ENCODE measurements at regions not wholly inside any gene's neighbourhood (a gene's known extent, or its start where the extent isn't known, plus 50 kb on each side); places are given as distances from the start of the nearest gene placed in this dataset.

DNA sequence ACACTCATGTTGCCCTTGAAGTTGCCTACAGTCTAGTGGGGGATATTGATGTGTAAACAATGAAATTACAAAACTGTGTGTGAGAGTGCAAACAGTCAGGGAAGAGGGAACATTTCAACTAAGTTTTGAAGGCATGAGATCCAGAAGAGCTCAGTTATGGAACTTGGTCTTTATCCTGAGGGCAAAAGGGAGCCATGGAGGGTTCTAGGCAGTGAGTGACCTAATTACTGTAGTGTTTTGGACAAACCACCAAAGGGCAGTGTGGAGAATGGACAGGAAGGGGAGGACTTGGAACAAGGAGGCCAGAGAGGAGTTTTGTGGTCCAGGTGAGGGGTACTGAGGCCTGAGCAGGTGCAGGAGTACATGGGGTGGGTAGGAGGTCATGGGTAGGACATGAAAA, 143.7 kb upstream of the SMIM23 start:
- TF ChIP-seq MAX (IDR thresholded peaks at IDR 0.05), result no peak
- no peak for TF ChIP-seq NFIC (IDR thresholded peaks at IDR 0.05)
- TF ChIP-seq EP300 (IDR thresholded peaks at IDR 0.05; ENCODE audit: borderline replicate concordance), result no peak

DNA sequence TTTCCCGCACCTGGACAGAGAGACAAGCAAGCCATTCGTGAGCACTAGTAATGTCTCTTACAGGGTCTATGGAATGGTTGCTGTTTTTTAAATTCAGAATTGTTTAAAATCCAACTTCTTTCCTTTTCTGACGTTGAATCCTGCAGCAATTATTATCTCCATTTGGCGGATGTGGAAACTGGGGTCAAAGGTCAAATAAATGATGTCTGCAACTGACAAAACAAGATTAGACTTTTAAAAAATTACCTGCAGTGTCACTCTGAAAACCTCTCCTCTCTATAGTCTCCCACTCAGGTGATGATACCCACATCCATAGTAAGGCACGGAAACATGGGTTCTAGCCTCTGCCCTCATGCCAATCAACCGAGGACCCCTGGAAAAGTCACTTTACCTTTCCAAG, 142.7 kb upstream of the SMIM23 start:
- TF ChIP-seq NFIC (IDR thresholded peaks at IDR 0.05) (no peak), ZBTB7A (IDR thresholded peaks at IDR 0.05; ENCODE audit: low read depth) (no peak), EP300 (IDR thresholded peaks at IDR 0.05; ENCODE audit: borderline replicate concordance) (no peak), MAX (IDR thresholded peaks at IDR 0.05) (no peak), FOXM1 (IDR thresholded peaks at IDR 0.05; ENCODE audit: borderline replicate concordance, low read depth) (no peak), TCF12 (IDR thresholded peaks at IDR 0.05; ENCODE audit: low read depth) (no peak), EGR1 (IDR thresholded peaks at IDR 0.05) (no peak)

DNA sequence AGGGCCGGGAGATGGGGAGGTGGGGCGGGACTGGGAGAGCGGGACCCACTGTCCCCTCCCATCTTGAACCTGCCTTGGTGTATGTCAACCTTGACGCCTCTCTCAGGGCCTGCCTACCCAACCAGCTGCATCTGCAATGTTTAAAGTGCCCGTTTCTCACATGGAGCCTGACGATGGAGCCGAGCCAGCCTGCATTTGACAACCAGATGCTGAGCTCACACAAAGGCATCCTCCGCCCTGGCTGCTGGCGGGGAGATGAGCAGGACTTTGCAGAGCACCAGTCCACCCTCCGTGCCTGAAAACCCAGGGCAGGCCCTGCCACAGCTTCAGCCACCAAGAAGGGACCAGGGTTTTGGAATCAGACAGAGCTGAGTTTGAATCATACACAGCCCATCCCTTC, 141.1 kb upstream of the SMIM23 start:
- TF ChIP-seq ZBTB7A (IDR thresholded peaks at IDR 0.05; ENCODE audit: low read depth), result no peak
- TF ChIP-seq, protein P1, sequence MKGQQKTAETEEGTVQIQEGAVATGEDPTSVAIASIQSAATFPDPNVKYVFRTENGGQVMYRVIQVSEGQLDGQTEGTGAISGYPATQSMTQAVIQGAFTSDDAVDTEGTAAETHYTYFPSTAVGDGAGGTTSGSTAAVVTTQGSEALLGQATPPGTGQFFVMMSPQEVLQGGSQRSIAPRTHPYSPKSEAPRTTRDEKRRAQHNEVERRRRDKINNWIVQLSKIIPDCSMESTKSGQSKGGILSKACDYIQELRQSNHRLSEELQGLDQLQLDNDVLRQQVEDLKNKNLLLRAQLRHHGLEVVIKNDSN (IDR thresholded peaks at IDR 0.05), result no peak
- TF ChIP-seq TEAD4 (IDR thresholded peaks at IDR 0.05), result no peak
- no peak for TF ChIP-seq TCF12 (IDR thresholded peaks at IDR 0.05; ENCODE audit: low read depth)
- no peak for TF ChIP-seq REST (IDR thresholded peaks at IDR 0.05; ENCODE audit: low read depth)
- no peak for TF ChIP-seq TAF1 (IDR thresholded peaks at IDR 0.05; ENCODE audit: low read depth)
- no peak for TF ChIP-seq RAD21 (IDR thresholded peaks at IDR 0.05; ENCODE audit: low read depth)

GRCh38 chr5:171646102-171647042, 139.2 kb upstream of the SMIM23 start:
- TF ChIP-seq FOXM1 (IDR thresholded peaks at IDR 0.05; ENCODE audit: borderline replicate concordance, low read depth) (no peak), TEAD4 (IDR thresholded peaks at IDR 0.05) (no peak), EP300 (IDR thresholded peaks at IDR 0.05; ENCODE audit: borderline replicate concordance) (no peak), ZBTB7A (IDR thresholded peaks at IDR 0.05; ENCODE audit: low read depth) (no peak), RAD21 (IDR thresholded peaks at IDR 0.05; ENCODE audit: low read depth) (no peak), CEBPB (IDR thresholded peaks at IDR 0.05) (no peak), REST (IDR thresholded peaks at IDR 0.05; ENCODE audit: low read depth) (no peak), EGR1 (IDR thresholded peaks at IDR 0.05) (no peak), YY1 (IDR thresholded peaks at IDR 0.05; ENCODE audit: low read depth) (no peak), TAF1 (IDR thresholded peaks at IDR 0.05; ENCODE audit: low read depth) (no peak), CREB1 (IDR thresholded peaks at IDR 0.05; ENCODE audit: low read depth) (no peak), MAX (IDR thresholded peaks at IDR 0.05) (no peak), TCF12 (IDR thresholded peaks at IDR 0.05; ENCODE audit: low read depth) (no peak)

- TF ChIP-seq ZBTB7A (IDR thresholded peaks at IDR 0.05; ENCODE audit: low read depth), result no peak
- TF ChIP-seq MAX (IDR thresholded peaks at IDR 0.05), result no peak
- TF ChIP-seq TCF12 (IDR thresholded peaks at IDR 0.05; ENCODE audit: low read depth), result no peak
These were observed 138.3 kb upstream of the SMIM23 start for GRCh38 chr5:171647043-171647903.

DNA sequence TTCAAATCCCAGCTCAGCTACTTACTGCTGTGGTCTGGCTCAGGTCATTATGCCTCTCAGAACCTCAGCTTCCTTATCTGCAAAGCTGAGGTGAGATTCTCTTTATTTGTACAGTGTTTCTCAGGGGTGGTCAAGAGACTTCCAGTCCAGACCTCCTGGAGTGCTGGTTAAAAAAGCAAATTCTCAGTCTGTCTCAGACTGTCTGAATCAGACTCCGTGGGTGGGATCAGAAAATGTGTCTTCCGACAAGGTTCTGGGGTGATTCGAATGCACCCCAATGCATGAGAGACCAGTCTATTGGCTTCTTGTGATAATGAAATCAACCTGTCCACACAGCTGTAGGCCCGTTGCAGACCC, 137.7 kb upstream of the SMIM23 start:
- no peak for TF ChIP-seq FOXM1 (IDR thresholded peaks at IDR 0.05; ENCODE audit: borderline replicate concordance, low read depth)
- no peak for TF ChIP-seq EGR1 (IDR thresholded peaks at IDR 0.05)
- no peak for TF ChIP-seq MAX (IDR thresholded peaks at IDR 0.05)
- no peak for TF ChIP-seq TAF1 (IDR thresholded peaks at IDR 0.05; ENCODE audit: low read depth)
- no peak for TF ChIP-seq CEBPB (IDR thresholded peaks at IDR 0.05)
- TF ChIP-seq ZBTB7A (IDR thresholded peaks at IDR 0.05; ENCODE audit: low read depth), result no peak
- TF ChIP-seq YY1 (IDR thresholded peaks at IDR 0.05; ENCODE audit: low read depth), result no peak
- no peak for TF ChIP-seq TEAD4 (IDR thresholded peaks at IDR 0.05)
- no peak for TF ChIP-seq REST (IDR thresholded peaks at IDR 0.05; ENCODE audit: low read depth)
- no peak for TF ChIP-seq RAD21 (IDR thresholded peaks at IDR 0.05; ENCODE audit: low read depth)
- TF ChIP-seq CREB1 (IDR thresholded peaks at IDR 0.05; ENCODE audit: low read depth), result no peak
- no peak for TF ChIP-seq EP300 (IDR thresholded peaks at IDR 0.05; ENCODE audit: borderline replicate concordance)
- no peak for TF ChIP-seq TCF12 (IDR thresholded peaks at IDR 0.05; ENCODE audit: low read depth)
- TF ChIP-seq NFIC (IDR thresholded peaks at IDR 0.05), result no peak
- TF ChIP-seq, protein P1 (IDR thresholded peaks at IDR 0.05), result no peak
